Endodermal cell (in vitro differentiated cells): ENCODE measurements at regions not wholly inside any gene's neighbourhood (a gene's known extent, or its start where the extent isn't known, plus 50 kb on each side); places are given as distances from the start of the nearest gene placed in this dataset.

Source experiments
- DNase-seq: peaks from one replicate; pipeline ENCODE4 v3.0.0-alpha.2; 2017
- H3K27ac ChIP-seq: 2 replicates; pipeline ENCODE4 v1.5.1; 2013; ENCODE audit warnings: mild to moderate bottlenecking, low read depth, low read length, moderate library complexity
- H3K27me3 ChIP-seq: 2 replicates; pipeline ENCODE4 v1.6.1; 2013; ENCODE audit warnings: mild to moderate bottlenecking, low read length, moderate library complexity; ENCODE audit not compliant: insufficient read depth, control insufficient read depth, poor library complexity, severe bottlenecking
- H3K36me3 ChIP-seq: 2 replicates; pipeline ENCODE4 v1.7.0; 2013; ENCODE audit warnings: mild to moderate bottlenecking, low read length, moderate library complexity; ENCODE audit not compliant: control insufficient read depth, insufficient read depth
- H3K4me1 ChIP-seq: one replicate; pipeline ENCODE4 v1.7.0; 2013; ENCODE audit warnings: low read length; ENCODE audit not compliant: control insufficient read depth, insufficient read depth
- H3K4me3 ChIP-seq: 2 replicates; pipeline ENCODE4 v1.5.1; 2013; ENCODE audit warnings: mild to moderate bottlenecking, low read length, moderate library complexity
- H3K9ac ChIP-seq: 2 replicates; pipeline ENCODE4 v1.6.1; 2013; ENCODE audit warnings: mild to moderate bottlenecking, low read length, moderate library complexity; ENCODE audit not compliant: poor library complexity, severe bottlenecking; ENCODE audit errors: extremely low read depth
- H3K9me3 ChIP-seq: 2 replicates; pipeline ENCODE4 v1.6.1; 2013; ENCODE audit warnings: mild to moderate bottlenecking, low read length, moderate library complexity; ENCODE audit not compliant: control insufficient read depth
- H3K27ac Mint-ChIP-seq: 2 replicates; pipeline ENCODE4 v1.8.0; 2020; ENCODE audit warnings: mixed read lengths
- H3K27me3 Mint-ChIP-seq: 2 replicates; pipeline ENCODE4 v1.8.0; 2021; ENCODE audit warnings: mild to moderate bottlenecking, mixed read lengths; ENCODE audit not compliant: insufficient read depth
- H3K36me3 Mint-ChIP-seq: 2 replicates; pipeline ENCODE4 v1.8.0; 2020; ENCODE audit warnings: low read depth, mixed read lengths
- H3K4me1 Mint-ChIP-seq: 2 replicates; pipeline ENCODE4 v1.8.0; 2020; ENCODE audit warnings: mixed read lengths
- H3K4me3 Mint-ChIP-seq: 2 replicates; pipeline ENCODE4 v1.8.0; 2020; ENCODE audit warnings: mild to moderate bottlenecking, moderate library complexity, mixed read lengths
- H3K9me3 Mint-ChIP-seq: 2 replicates; pipeline ENCODE4 v1.8.0; 2020; ENCODE audit warnings: mild to moderate bottlenecking, mixed read lengths
- WGBS, 2 experiments: methylation state at CpG; one replicate each; pipeline versions ENCODE4 v1.1.5 to v1.1.7; 2013; ENCODE audit warnings: missing lambda C conversion rate in 2 of 2, mixed read lengths in 1 of 2; ENCODE audit not compliant: insufficient coverage in 1 of 2, insufficient read length in 1 of 2; 5-methylcytosine and 5-hydroxymethylcytosine counted together
- TF ChIP-seq, protein P1 (sequence below): fragments of 200-600 bp; sonication (generic); conservative IDR thresholded peaks from 2 replicates; pipeline ENCODE4 v1.5.0; 2021; ENCODE audit warnings: antibody characterized with exemption, mild to moderate bottlenecking

- Histone ChIP-seq H3K4me3 (no peak overlapping the region), H3K27me3 (no peaks in the 10 kb centered on the region), H3K9ac (no peak overlapping the region), H3K9me3 (no peaks in the 10 kb centered on the region), H3K27ac (no peak overlapping the region), H3K36me3 (no peaks in the 10 kb centered on the region), H3K4me1 (no peaks in the 10 kb centered on the region)
- Mint-ChIP-seq H3K9me3 (no peaks in the 10 kb centered on the region), H3K27ac (no peak overlapping the region), H3K4me3 (no peak overlapping the region), H3K4me1 (peaks cover 6% of the 10 kb centered on the region), H3K27me3 (no peaks in the 10 kb centered on the region), H3K36me3 (no peaks in the 10 kb centered on the region)
- 92 to 100% methylated on average over 2 to 6 of the region's 6 CpGs for WGBS, 2 experiments
- TF ChIP-seq, protein P1, sequence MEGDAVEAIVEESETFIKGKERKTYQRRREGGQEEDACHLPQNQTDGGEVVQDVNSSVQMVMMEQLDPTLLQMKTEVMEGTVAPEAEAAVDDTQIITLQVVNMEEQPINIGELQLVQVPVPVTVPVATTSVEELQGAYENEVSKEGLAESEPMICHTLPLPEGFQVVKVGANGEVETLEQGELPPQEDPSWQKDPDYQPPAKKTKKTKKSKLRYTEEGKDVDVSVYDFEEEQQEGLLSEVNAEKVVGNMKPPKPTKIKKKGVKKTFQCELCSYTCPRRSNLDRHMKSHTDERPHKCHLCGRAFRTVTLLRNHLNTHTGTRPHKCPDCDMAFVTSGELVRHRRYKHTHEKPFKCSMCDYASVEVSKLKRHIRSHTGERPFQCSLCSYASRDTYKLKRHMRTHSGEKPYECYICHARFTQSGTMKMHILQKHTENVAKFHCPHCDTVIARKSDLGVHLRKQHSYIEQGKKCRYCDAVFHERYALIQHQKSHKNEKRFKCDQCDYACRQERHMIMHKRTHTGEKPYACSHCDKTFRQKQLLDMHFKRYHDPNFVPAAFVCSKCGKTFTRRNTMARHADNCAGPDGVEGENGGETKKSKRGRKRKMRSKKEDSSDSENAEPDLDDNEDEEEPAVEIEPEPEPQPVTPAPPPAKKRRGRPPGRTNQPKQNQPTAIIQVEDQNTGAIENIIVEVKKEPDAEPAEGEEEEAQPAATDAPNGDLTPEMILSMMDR = no peak
- no peak for DNase-seq
Measured at GRCh38 chr2:5039241-5039975, 652.8 kb upstream of the SOX11 start.

DNA sequence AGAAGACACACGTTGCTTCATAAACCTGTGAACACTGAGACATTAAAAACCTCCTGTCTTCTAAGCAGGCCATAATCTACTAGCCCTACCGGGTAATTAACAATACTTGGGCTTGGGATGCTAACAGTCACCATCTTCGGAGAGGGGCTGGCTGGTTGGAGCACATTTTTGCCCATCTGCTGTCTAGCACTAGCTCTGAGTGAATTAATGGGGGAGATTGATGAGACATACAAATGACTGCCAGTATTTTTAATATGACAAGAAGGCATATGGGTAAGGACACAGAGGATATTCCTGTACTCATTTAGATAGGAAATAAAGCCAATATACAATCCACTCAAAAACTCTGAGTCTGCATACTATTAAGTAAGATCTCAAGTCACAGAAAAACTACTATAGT is 651.6 kb upstream of the SOX11 start:
- 90 to 100% methylated on average over 1 to 3 of the region's 3 CpGs for WGBS, 2 experiments
- no peaks in the 10 kb centered on the region for H3K27me3 Mint-ChIP-seq
- no peaks in the 10 kb centered on the region for H3K36me3 ChIP-seq
- no peak overlapping the region for H3K4me3 Mint-ChIP-seq
- no peak overlapping the region for H3K27ac ChIP-seq
- no peak for DNase-seq
- no peaks in the 10 kb centered on the region for H3K36me3 Mint-ChIP-seq
- H3K9me3 ChIP-seq = no peaks in the 10 kb centered on the region
- no peak overlapping the region for H3K27ac Mint-ChIP-seq
- no peak overlapping the region for H3K9ac ChIP-seq
- TF ChIP-seq, protein P1 = no peak
- no peaks in the 10 kb centered on the region for H3K27me3 ChIP-seq
- H3K9me3 Mint-ChIP-seq = no peaks in the 10 kb centered on the region
- H3K4me1 ChIP-seq = no peaks in the 10 kb centered on the region
- peaks cover 3% of the 10 kb centered on the region for H3K4me1 Mint-ChIP-seq
- H3K4me3 ChIP-seq = no peak overlapping the region

GRCh38 chr2:5041501-5041900 is 650.7 kb upstream of the SOX11 start:
- Mint-ChIP-seq H3K4me3 (no peak overlapping the region), H3K9me3 (no peaks in the 10 kb centered on the region), H3K27me3 (no peaks in the 10 kb centered on the region), H3K4me1 (peaks cover 3% of the 10 kb centered on the region), H3K27ac (no peak overlapping the region), H3K36me3 (no peaks in the 10 kb centered on the region)
- Histone ChIP-seq H3K9me3 (no peaks in the 10 kb centered on the region), H3K9ac (no peak overlapping the region), H3K27me3 (no peaks in the 10 kb centered on the region), H3K4me3 (no peak overlapping the region), H3K27ac (no peak overlapping the region), H3K4me1 (no peaks in the 10 kb centered on the region), H3K36me3 (no peaks in the 10 kb centered on the region)
- TF ChIP-seq, protein P1 = no peak
- DNase-seq = no peak
- WGBS, 2 experiments = 92 to 100% methylated on average over 2 of the region's 2 CpGs
